WTC11 (cell line): ENCODE measurements at regions not wholly inside any gene's neighbourhood (a gene's known extent, or its start where the extent isn't known, plus 50 kb on each side); places are given as distances from the start of the nearest gene placed in this dataset.

Source experiments
- ATAC-seq: fragments of 200-7000 bp; cut with Tn5 transposase; 2 replicates; pipeline ENCODE4 v1.10.0; 2021; ENCODE audit warnings: mild to moderate bottlenecking, moderate library complexity
- CTCF ChIA-PET: fragments of 300-600 bp; sonication (Branson Sonifier 250); formaldehyde crosslinking; loops from one replicate; lab custom pipeline; 2021; ENCODE audit warnings: antibody characterized with exemption; lab: Charles Lee
- POLR2A ChIA-PET: fragments of 350-600 bp; sonication (Branson Sonifier 250); formaldehyde crosslinking; loops from one replicate; lab custom pipeline; 2021; ENCODE audit warnings: antibody characterized with exemption; lab: Charles Lee
- DNase-seq: peaks from one replicate; pipeline ENCODE4 v3.0.0; 2021; ENCODE audit warnings: low spot score
- H3K27ac Mint-ChIP-seq: 2 replicates; pipeline ENCODE4 v1.8.0; 2021; ENCODE audit warnings: mixed read lengths
- H3K27me3 Mint-ChIP-seq: 2 replicates; pipeline ENCODE4 v1.8.0; 2021; ENCODE audit warnings: low read depth, mild to moderate bottlenecking, moderate library complexity, mixed read lengths
- H3K36me3 Mint-ChIP-seq: 2 replicates; pipeline ENCODE4 v1.8.0; 2021; ENCODE audit warnings: mixed read lengths
- H3K4me1 Mint-ChIP-seq: 2 replicates; pipeline ENCODE4 v1.8.0; 2022; ENCODE audit warnings: mixed read lengths
- H3K4me3 Mint-ChIP-seq: 2 replicates; pipeline ENCODE4 v1.8.0; 2021; ENCODE audit warnings: mild to moderate bottlenecking, moderate library complexity, mixed read lengths
- H3K9me3 Mint-ChIP-seq: 2 replicates; pipeline ENCODE4 v1.8.0; 2021; ENCODE audit warnings: mixed read lengths
- EMX1 ChIP-seq: fragments of 250-450 bp; sonication (Bioruptor Pico); IDR thresholded peaks from 2 replicates; pipeline ENCODE4 v1.8.0; 2021; ENCODE audit warnings: mild to moderate bottlenecking
- GABPB1 ChIP-seq: sonication (generic); formaldehyde crosslinking; IDR thresholded peaks from 2 replicates; pipeline ENCODE4 v1.8.1; 2023; ENCODE audit warnings: mild to moderate bottlenecking, missing genetic modification reagents
- NFE2L1 ChIP-seq: sonication (generic); formaldehyde crosslinking; IDR thresholded peaks from 2 replicates; pipeline ENCODE4 v1.8.1; 2023; ENCODE audit warnings: missing genetic modification reagents
- NFYB ChIP-seq: sonication (generic); formaldehyde crosslinking; conservative IDR thresholded peaks from 2 replicates; pipeline ENCODE4 v1.8.0; 2022; ENCODE audit warnings: low read depth, missing genetic modification reagents
- SP1 ChIP-seq: sonication (generic); formaldehyde crosslinking; conservative IDR thresholded peaks from 2 replicates; pipeline ENCODE4 v1.8.1; 2022; ENCODE audit warnings: missing genetic modification reagents
- ZNF138 ChIP-seq: sonication (generic); formaldehyde crosslinking; conservative IDR thresholded peaks from 2 replicates; pipeline ENCODE4 v1.8.1; 2022; ENCODE audit warnings: mild to moderate bottlenecking, moderate library complexity, missing genetic modification reagents
- ZNF219 ChIP-seq: sonication (generic); formaldehyde crosslinking; IDR thresholded peaks from 2 replicates; pipeline ENCODE4 v1.8.0; 2023; ENCODE audit warnings: missing genetic modification reagents, mild to moderate bottlenecking, borderline replicate concordance
- ZNF317 ChIP-seq: sonication (generic); formaldehyde crosslinking; IDR thresholded peaks from 2 replicates; pipeline ENCODE4 v1.8.1; 2023; ENCODE audit warnings: low read depth, mild to moderate bottlenecking, moderate library complexity, missing genetic modification reagents, borderline replicate concordance
- ZNF416 ChIP-seq: fragments of 250-450 bp; sonication (Bioruptor Pico); IDR thresholded peaks from 2 replicates; pipeline ENCODE4 v1.9.0; 2021; ENCODE audit warnings: mild to moderate bottlenecking, inconsistent platforms
- ZNF671 ChIP-seq: fragments of 250-450 bp; sonication (Bioruptor Pico); IDR thresholded peaks from 2 replicates; pipeline ENCODE4 v1.8.0; 2021; ENCODE audit warnings: mild to moderate bottlenecking
- TF ChIP-seq, protein P1 (sequence below): sonication (generic); formaldehyde crosslinking; IDR thresholded peaks from 2 replicates; pipeline ENCODE4 v1.8.0; 2022; ENCODE audit warnings: mild to moderate bottlenecking, missing genetic modification reagents
- TF ChIP-seq, protein P2 (sequence below): sonication (generic); formaldehyde crosslinking; IDR thresholded peaks from 2 replicates; pipeline ENCODE4 v1.8.1; 2023; ENCODE audit warnings: mild to moderate bottlenecking, missing genetic modification reagents
- TF ChIP-seq, protein P3 (sequence below): sonication (generic); formaldehyde crosslinking; IDR thresholded peaks from 2 replicates; pipeline ENCODE4 v1.8.1; 2022; ENCODE audit warnings: missing genetic modification reagents, borderline replicate concordance
- TF ChIP-seq, protein P4 (sequence below): fragments of 250-450 bp; sonication (Bioruptor Pico); IDR thresholded peaks from 2 replicates; pipeline ENCODE4 v1.9.0; 2021; ENCODE audit warnings: mild to moderate bottlenecking
- TF ChIP-seq, protein P5 (sequence below): fragments of 250-450 bp; sonication (Bioruptor Pico); IDR thresholded peaks from 2 replicates; pipeline ENCODE4 v1.9.0; 2021; ENCODE audit warnings: mild to moderate bottlenecking, borderline replicate concordance
- TF ChIP-seq, protein P6 (sequence below): sonication (generic); formaldehyde crosslinking; IDR thresholded peaks from 2 replicates; pipeline ENCODE4 v1.8.1; 2022; ENCODE audit warnings: low read depth, missing genetic modification reagents, borderline replicate concordance
- TF ChIP-seq, protein P7 (sequence below): fragments of 250-450 bp; sonication (Bioruptor Pico); IDR thresholded peaks from 2 replicates; pipeline ENCODE4 v2.1.2; 2022; ENCODE audit warnings: mild to moderate bottlenecking, moderate library complexity
- TF ChIP-seq, protein P8 (sequence below): sonication (generic); formaldehyde crosslinking; conservative IDR thresholded peaks from 2 replicates; pipeline ENCODE4 v1.8.1; 2022; ENCODE audit warnings: mild to moderate bottlenecking, missing genetic modification reagents

DNA sequence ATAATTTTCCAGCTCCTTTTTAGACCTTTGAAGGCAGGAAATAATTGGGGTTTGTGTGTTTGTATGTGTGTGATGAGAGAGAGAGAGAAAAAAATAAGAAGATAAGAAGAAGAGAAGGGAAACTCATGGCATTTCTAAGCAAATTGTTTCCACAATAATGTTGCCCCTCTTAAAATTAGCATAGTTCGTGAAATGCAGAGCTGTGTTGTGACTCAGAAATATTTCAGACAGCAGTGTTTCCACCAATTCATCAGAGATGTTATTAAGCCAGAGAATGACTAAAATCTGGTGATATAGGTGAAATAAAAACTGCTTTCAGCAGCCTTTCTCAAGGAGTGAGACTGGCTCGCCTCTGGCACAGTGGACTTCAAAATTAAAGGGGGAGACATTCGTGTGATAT lies 65.9 kb upstream of the ARHGAP5 start:
- peaks cover 9% of the 10 kb centered on the region for H3K4me1 Mint-ChIP-seq
- H3K27ac Mint-ChIP-seq = no peak overlapping the region
- TF ChIP-seq ZNF219 (CRISPR knock-in tag) (no peak), NFE2L1 (CRISPR knock-in tag) (no peak), SP1 (CRISPR knock-in tag) (no peak), NFYB (CRISPR knock-in tag) (no peak), ZNF138 (CRISPR knock-in tag) (no peak), GABPB1 (CRISPR knock-in tag) (no peak), EMX1 (no peak), ZNF416 (CRISPR knock-in tag) (no peak), ZNF671 (CRISPR knock-in tag) (no peak), ZNF317 (no peak)
- TF ChIP-seq, protein P1, sequence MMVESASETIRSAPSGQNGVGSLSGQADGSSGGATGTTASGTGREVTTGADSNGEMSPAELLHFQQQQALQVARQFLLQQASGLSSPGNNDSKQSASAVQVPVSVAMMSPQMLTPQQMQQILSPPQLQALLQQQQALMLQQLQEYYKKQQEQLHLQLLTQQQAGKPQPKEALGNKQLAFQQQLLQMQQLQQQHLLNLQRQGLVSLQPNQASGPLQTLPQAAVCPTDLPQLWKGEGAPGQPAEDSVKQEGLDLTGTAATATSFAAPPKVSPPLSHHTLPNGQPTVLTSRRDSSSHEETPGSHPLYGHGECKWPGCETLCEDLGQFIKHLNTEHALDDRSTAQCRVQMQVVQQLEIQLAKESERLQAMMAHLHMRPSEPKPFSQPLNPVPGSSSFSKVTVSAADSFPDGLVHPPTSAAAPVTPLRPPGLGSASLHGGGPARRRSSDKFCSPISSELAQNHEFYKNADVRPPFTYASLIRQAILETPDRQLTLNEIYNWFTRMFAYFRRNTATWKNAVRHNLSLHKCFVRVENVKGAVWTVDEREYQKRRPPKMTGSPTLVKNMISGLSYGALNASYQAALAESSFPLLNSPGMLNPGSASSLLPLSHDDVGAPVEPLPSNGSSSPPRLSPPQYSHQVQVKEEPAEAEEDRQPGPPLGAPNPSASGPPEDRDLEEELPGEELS = no peak
- TF ChIP-seq, protein P2, sequence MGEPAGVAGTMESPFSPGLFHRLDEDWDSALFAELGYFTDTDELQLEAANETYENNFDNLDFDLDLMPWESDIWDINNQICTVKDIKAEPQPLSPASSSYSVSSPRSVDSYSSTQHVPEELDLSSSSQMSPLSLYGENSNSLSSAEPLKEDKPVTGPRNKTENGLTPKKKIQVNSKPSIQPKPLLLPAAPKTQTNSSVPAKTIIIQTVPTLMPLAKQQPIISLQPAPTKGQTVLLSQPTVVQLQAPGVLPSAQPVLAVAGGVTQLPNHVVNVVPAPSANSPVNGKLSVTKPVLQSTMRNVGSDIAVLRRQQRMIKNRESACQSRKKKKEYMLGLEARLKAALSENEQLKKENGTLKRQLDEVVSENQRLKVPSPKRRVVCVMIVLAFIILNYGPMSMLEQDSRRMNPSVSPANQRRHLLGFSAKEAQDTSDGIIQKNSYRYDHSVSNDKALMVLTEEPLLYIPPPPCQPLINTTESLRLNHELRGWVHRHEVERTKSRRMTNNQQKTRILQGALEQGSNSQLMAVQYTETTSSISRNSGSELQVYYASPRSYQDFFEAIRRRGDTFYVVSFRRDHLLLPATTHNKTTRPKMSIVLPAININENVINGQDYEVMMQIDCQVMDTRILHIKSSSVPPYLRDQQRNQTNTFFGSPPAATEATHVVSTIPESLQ (CRISPR knock-in tag) = no peak
- TF ChIP-seq, protein P3, sequence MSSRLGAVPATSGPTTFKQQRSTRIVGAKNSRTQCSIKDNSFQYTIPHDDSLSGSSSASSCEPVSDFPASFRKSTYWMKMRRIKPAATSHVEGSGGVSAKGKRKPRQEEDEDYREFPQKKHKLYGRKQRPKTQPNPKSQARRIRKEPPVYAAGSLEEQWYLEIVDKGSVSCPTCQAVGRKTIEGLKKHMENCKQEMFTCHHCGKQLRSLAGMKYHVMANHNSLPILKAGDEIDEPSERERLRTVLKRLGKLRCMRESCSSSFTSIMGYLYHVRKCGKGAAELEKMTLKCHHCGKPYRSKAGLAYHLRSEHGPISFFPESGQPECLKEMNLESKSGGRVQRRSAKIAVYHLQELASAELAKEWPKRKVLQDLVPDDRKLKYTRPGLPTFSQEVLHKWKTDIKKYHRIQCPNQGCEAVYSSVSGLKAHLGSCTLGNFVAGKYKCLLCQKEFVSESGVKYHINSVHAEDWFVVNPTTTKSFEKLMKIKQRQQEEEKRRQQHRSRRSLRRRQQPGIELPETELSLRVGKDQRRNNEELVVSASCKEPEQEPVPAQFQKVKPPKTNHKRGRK = no peak
- TF ChIP-seq, protein P4, sequence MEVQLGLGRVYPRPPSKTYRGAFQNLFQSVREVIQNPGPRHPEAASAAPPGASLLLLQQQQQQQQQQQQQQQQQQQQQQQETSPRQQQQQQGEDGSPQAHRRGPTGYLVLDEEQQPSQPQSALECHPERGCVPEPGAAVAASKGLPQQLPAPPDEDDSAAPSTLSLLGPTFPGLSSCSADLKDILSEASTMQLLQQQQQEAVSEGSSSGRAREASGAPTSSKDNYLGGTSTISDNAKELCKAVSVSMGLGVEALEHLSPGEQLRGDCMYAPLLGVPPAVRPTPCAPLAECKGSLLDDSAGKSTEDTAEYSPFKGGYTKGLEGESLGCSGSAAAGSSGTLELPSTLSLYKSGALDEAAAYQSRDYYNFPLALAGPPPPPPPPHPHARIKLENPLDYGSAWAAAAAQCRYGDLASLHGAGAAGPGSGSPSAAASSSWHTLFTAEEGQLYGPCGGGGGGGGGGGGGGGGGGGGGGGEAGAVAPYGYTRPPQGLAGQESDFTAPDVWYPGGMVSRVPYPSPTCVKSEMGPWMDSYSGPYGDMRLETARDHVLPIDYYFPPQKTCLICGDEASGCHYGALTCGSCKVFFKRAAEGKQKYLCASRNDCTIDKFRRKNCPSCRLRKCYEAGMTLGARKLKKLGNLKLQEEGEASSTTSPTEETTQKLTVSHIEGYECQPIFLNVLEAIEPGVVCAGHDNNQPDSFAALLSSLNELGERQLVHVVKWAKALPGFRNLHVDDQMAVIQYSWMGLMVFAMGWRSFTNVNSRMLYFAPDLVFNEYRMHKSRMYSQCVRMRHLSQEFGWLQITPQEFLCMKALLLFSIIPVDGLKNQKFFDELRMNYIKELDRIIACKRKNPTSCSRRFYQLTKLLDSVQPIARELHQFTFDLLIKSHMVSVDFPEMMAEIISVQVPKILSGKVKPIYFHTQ (CRISPR knock-in tag) = no peak
- TF ChIP-seq, protein P5, sequence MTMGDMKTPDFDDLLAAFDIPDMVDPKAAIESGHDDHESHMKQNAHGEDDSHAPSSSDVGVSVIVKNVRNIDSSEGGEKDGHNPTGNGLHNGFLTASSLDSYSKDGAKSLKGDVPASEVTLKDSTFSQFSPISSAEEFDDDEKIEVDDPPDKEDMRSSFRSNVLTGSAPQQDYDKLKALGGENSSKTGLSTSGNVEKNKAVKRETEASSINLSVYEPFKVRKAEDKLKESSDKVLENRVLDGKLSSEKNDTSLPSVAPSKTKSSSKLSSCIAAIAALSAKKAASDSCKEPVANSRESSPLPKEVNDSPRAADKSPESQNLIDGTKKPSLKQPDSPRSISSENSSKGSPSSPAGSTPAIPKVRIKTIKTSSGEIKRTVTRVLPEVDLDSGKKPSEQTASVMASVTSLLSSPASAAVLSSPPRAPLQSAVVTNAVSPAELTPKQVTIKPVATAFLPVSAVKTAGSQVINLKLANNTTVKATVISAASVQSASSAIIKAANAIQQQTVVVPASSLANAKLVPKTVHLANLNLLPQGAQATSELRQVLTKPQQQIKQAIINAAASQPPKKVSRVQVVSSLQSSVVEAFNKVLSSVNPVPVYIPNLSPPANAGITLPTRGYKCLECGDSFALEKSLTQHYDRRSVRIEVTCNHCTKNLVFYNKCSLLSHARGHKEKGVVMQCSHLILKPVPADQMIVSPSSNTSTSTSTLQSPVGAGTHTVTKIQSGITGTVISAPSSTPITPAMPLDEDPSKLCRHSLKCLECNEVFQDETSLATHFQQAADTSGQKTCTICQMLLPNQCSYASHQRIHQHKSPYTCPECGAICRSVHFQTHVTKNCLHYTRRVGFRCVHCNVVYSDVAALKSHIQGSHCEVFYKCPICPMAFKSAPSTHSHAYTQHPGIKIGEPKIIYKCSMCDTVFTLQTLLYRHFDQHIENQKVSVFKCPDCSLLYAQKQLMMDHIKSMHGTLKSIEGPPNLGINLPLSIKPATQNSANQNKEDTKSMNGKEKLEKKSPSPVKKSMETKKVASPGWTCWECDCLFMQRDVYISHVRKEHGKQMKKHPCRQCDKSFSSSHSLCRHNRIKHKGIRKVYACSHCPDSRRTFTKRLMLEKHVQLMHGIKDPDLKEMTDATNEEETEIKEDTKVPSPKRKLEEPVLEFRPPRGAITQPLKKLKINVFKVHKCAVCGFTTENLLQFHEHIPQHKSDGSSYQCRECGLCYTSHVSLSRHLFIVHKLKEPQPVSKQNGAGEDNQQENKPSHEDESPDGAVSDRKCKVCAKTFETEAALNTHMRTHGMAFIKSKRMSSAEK (CRISPR knock-in tag) = no peak
- TF ChIP-seq, protein P6, sequence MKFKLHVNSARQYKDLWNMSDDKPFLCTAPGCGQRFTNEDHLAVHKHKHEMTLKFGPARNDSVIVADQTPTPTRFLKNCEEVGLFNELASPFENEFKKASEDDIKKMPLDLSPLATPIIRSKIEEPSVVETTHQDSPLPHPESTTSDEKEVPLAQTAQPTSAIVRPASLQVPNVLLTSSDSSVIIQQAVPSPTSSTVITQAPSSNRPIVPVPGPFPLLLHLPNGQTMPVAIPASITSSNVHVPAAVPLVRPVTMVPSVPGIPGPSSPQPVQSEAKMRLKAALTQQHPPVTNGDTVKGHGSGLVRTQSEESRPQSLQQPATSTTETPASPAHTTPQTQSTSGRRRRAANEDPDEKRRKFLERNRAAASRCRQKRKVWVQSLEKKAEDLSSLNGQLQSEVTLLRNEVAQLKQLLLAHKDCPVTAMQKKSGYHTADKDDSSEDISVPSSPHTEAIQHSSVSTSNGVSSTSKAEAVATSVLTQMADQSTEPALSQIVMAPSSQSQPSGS (CRISPR knock-in tag) = no peak
- TF ChIP-seq, protein P7, sequence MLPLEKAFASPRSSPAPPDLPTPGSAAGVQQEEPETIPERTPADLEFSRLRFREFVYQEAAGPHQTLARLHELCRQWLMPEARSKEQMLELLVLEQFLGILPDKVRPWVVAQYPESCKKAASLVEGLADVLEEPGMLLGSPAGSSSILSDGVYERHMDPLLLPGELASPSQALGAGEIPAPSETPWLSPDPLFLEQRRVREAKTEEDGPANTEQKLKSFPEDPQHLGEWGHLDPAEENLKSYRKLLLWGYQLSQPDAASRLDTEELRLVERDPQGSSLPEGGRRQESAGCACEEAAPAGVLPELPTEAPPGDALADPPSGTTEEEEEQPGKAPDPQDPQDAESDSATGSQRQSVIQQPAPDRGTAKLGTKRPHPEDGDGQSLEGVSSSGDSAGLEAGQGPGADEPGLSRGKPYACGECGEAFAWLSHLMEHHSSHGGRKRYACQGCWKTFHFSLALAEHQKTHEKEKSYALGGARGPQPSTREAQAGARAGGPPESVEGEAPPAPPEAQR (CRISPR knock-in tag) = no peak
- TF ChIP-seq, protein P8, sequence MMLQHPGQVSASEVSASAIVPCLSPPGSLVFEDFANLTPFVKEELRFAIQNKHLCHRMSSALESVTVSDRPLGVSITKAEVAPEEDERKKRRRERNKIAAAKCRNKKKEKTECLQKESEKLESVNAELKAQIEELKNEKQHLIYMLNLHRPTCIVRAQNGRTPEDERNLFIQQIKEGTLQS (CRISPR knock-in tag) = no peak

More for the DNA sequence above, 65.9 kb upstream of the ARHGAP5 start:
- ChIA-PET POLR2A (no interaction called here), CTCF (interaction anchor here (0.9 kb wide), 1 partner anchor 61 kb away, joined by 4 read pairs; no protein-coding TSS in a partner anchor)
- ATAC-seq (no peak), DNase-seq (no peak)
- H3K4me3 Mint-ChIP-seq = no peak overlapping the region
- H3K27me3 Mint-ChIP-seq = peaks cover 12% of the 10 kb centered on the region
- no peaks in the 10 kb centered on the region for H3K9me3 Mint-ChIP-seq
- no peaks in the 10 kb centered on the region for H3K36me3 Mint-ChIP-seq
